ENCODE measurements at regions not wholly inside any gene's neighbourhood (a gene's known extent, or its start where the extent isn't known, plus 50 kb on each side); places are given as distances from the start of the nearest gene placed in this dataset.

- Histone ChIP-seq H3K27ac (replicated peaks) (no peak overlapping the region), H3K4me3 (replicated peaks; ENCODE audit: insufficient read depth, low read length) (no peak overlapping the region), H3K27me3 (ENCODE audit: insufficient read depth, poor library complexity, severe bottlenecking) (no peaks in the 10 kb centered on the region)
- TF ChIP-seq GABPA (IDR thresholded peaks at IDR 0.05; ENCODE audit: low read depth): no peak
- no peak for TF ChIP-seq POLR2AphosphoS5 (IDR thresholded peaks at IDR 0.05; ENCODE audit: low read depth)
- TF ChIP-seq, protein P1, sequence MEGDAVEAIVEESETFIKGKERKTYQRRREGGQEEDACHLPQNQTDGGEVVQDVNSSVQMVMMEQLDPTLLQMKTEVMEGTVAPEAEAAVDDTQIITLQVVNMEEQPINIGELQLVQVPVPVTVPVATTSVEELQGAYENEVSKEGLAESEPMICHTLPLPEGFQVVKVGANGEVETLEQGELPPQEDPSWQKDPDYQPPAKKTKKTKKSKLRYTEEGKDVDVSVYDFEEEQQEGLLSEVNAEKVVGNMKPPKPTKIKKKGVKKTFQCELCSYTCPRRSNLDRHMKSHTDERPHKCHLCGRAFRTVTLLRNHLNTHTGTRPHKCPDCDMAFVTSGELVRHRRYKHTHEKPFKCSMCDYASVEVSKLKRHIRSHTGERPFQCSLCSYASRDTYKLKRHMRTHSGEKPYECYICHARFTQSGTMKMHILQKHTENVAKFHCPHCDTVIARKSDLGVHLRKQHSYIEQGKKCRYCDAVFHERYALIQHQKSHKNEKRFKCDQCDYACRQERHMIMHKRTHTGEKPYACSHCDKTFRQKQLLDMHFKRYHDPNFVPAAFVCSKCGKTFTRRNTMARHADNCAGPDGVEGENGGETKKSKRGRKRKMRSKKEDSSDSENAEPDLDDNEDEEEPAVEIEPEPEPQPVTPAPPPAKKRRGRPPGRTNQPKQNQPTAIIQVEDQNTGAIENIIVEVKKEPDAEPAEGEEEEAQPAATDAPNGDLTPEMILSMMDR (IDR thresholded peaks at IDR 0.05; ENCODE audit: insufficient read depth, low read length): no peak
- no peak for TF ChIP-seq REST (IDR thresholded peaks at IDR 0.05; ENCODE audit: insufficient replicate concordance, low read depth)
- no peak for TF ChIP-seq SPI1 (IDR thresholded peaks at IDR 0.05; ENCODE audit: borderline replicate concordance, low read depth)
- no peak for DNase-seq (ENCODE audit: low read depth in 1 of 2, low spot score in 1 of 2)
Measured at GRCh38 chr2:71991397-71991796, 156.3 kb downstream of the CYP26B1 start.

DNA sequence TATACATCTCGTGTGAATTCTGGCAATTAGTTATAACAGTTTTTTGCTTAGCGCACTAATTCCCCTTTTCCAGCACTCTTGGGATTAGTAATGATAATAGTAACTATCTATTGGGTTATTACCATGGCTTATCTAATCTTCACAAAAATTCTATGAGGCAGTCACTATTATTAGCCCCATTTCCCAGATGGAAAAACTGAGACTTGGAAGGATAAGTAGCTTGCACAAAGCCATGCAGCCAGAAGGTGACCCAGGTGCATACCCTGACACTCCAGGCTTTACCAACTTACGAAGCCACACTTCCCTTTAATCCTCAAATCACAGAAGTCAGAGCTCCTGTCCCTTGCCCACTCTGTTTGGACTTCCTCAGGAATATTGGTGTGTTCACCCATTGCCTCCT lies 156.8 kb downstream of the CYP26B1 start:
- Histone ChIP-seq H3K27me3 (ENCODE audit: insufficient read depth, poor library complexity, severe bottlenecking) (no peaks in the 10 kb centered on the region), H3K4me3 (replicated peaks; ENCODE audit: insufficient read depth, low read length) (no peak overlapping the region), H3K27ac (replicated peaks) (no peak overlapping the region)
- TF ChIP-seq GABPA (IDR thresholded peaks at IDR 0.05; ENCODE audit: low read depth): no peak
- no peak for TF ChIP-seq REST (IDR thresholded peaks at IDR 0.05; ENCODE audit: insufficient replicate concordance, low read depth)
- TF ChIP-seq, protein P1 (IDR thresholded peaks at IDR 0.05; ENCODE audit: insufficient read depth, low read length): no peak
- DNase-seq (ENCODE audit: low read depth in 1 of 2, low spot score in 1 of 2): no peak

GRCh38 chr2:71990122-71990521 lies 157.5 kb downstream of the CYP26B1 start:
- DNase-seq (ENCODE audit: low read depth in 1 of 2, low spot score in 1 of 2): no peak
- TF ChIP-seq GABPA (IDR thresholded peaks at IDR 0.05; ENCODE audit: low read depth) (no peak), SPI1 (IDR thresholded peaks at IDR 0.05; ENCODE audit: borderline replicate concordance, low read depth) (no peak), REST (IDR thresholded peaks at IDR 0.05; ENCODE audit: insufficient replicate concordance, low read depth) (no peak), POLR2AphosphoS5 (IDR thresholded peaks at IDR 0.05; ENCODE audit: low read depth) (no peak)
- TF ChIP-seq, protein P1 (IDR thresholded peaks at IDR 0.05; ENCODE audit: insufficient read depth, low read length): no peak
- H3K27ac ChIP-seq (replicated peaks): no peak overlapping the region
- no peak overlapping the region for H3K4me3 ChIP-seq (replicated peaks; ENCODE audit: insufficient read depth, low read length)
- no peaks in the 10 kb centered on the region for H3K27me3 ChIP-seq (ENCODE audit: insufficient read depth, poor library complexity, severe bottlenecking)

Data from HL-60 (cell line).